ENCODE measurements at regions not wholly inside any gene's neighbourhood (a gene's known extent, or its start where the extent isn't known, plus 50 kb on each side); places are given as distances from the start of the nearest gene placed in this dataset.

DNA sequence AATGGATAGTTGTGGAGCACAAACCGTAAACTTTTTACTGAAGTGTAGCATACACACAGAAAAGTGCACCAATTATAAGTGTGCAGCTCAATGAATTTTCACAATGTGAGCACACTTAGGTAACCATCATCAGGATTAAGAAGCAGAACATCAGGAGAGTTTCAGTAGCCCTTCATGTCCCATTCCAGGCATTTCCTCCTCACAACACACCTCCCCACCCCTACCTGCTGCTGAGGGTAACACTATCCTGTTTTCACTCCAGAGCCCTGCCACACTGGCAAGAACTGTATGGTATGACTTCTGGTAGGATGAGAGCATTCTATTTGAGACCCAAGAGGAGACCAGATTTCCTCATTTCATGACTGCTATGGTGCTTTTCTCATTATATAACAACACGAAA lies 166.5 kb downstream of the PPP1R3A start:
- TF ChIP-seq NFRKB (IDR thresholded peaks at IDR 0.05) (no peak), ELF4 (IDR thresholded peaks at IDR 0.05) (no peak), ZNF384 (IDR thresholded peaks at IDR 0.05) (no peak), FOXK2 (IDR thresholded peaks at IDR 0.05) (no peak), FOXM1 (IDR thresholded peaks at IDR 0.05; ENCODE audit: borderline replicate concordance) (no peak), TARDBP (IDR thresholded peaks at IDR 0.05) (no peak), SUZ12 (IDR thresholded peaks at IDR 0.05) (no peak)

Measured in HEK293T (cell line).